ENCODE measurements at regions not wholly inside any gene's neighbourhood (a gene's known extent, or its start where the extent isn't known, plus 50 kb on each side); places are given as distances from the start of the nearest gene placed in this dataset.
A peak's percentile ranks its signal among the peaks of the same experiment; 100 is the strongest.

DNA sequence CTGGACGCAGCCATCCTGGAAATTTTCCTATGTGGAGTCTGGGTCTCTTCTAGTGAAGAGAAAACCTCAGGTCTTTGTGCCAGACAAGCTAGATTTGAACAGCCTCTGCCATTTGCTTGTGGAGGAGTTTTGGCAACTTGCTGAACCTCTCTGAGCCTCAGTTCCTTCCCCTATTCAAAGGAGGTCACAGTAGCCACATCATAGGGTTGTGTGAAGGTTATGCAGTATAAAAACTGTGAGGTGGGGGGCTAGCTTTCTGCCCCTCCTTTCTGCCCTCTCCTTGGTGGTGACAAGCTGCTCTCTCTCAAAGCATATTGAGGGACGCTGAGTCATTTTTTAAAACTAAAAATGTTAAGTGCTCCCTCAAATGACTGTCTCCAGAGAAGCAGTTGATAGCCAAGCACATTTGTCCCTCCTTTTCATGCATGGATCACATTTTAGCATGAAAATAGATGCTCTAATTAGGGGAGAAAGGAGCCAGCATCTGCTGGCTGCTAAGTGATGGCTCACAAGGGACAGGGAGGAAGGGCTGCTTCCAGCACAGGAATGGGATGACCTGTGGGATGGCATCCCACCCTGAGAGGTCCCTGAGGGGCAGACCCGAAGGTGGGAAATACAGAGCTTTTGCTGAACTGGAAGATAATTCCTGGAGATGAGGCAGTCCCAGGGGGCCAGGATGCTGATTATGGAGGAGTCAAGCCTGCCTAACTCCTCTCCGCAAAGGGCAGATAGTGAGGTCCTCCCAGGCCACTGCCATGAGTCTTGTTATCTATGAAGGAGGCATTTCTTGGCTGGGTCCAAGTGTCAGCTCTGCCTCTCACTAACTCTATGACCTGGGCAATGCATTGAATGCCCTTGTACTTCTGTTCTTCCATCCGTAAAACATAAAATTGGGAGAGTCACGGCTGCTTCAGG, 218.8 kb downstream of the RAB11FIP4 start:
- TF ChIP-seq EZH2phosphoT487 (IDR thresholded peaks at IDR 0.05; ENCODE audit: borderline replicate concordance): no peak
- TF ChIP-seq, protein P1, sequence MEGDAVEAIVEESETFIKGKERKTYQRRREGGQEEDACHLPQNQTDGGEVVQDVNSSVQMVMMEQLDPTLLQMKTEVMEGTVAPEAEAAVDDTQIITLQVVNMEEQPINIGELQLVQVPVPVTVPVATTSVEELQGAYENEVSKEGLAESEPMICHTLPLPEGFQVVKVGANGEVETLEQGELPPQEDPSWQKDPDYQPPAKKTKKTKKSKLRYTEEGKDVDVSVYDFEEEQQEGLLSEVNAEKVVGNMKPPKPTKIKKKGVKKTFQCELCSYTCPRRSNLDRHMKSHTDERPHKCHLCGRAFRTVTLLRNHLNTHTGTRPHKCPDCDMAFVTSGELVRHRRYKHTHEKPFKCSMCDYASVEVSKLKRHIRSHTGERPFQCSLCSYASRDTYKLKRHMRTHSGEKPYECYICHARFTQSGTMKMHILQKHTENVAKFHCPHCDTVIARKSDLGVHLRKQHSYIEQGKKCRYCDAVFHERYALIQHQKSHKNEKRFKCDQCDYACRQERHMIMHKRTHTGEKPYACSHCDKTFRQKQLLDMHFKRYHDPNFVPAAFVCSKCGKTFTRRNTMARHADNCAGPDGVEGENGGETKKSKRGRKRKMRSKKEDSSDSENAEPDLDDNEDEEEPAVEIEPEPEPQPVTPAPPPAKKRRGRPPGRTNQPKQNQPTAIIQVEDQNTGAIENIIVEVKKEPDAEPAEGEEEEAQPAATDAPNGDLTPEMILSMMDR (conservative IDR thresholded peaks at IDR 0.05; ENCODE audit: low read length): no peak
- H2AFZ ChIP-seq (ENCODE audit: low read length): peak overlapping the region; percentile 62
- H3K9ac ChIP-seq (ENCODE audit: low read depth, low read length, poor library complexity, severe bottlenecking): no peak overlapping the region
- H3K27me3 ChIP-seq (ENCODE audit: insufficient read depth, low read length, poor library complexity, severe bottlenecking): no peaks in the 10 kb centered on the region
- H3K4me2 ChIP-seq (ENCODE audit: low read depth, low read length, poor library complexity, severe bottlenecking): peak overlapping the region; percentile 17
- H3K36me3 ChIP-seq (ENCODE audit: insufficient read depth, low read length): no peaks in the 10 kb centered on the region
- no peaks in the 10 kb centered on the region for H4K20me1 ChIP-seq (ENCODE audit: insufficient read depth, low read length, poor library complexity, severe bottlenecking)
- H3K79me2 ChIP-seq (ENCODE audit: insufficient read depth, low read length): no peaks in the 10 kb centered on the region
- H3K4me1 ChIP-seq (ENCODE audit: insufficient read depth, low read length, poor library complexity, severe bottlenecking): peaks cover 12% of the 10 kb centered on the region
- no peaks in the 10 kb centered on the region for H3K9me3 ChIP-seq (ENCODE audit: insufficient read depth, low read depth, low read length)
- H3F3A ChIP-seq (ENCODE audit: low read depth): no peaks in the 10 kb centered on the region
- no peak overlapping the region for H3K4me3 ChIP-seq (ENCODE audit: low read length, poor library complexity, severe bottlenecking)
- no peaks in the 10 kb centered on the region for H3K9me2 ChIP-seq (replicated peaks; ENCODE audit: low read depth, low read length)

DNA sequence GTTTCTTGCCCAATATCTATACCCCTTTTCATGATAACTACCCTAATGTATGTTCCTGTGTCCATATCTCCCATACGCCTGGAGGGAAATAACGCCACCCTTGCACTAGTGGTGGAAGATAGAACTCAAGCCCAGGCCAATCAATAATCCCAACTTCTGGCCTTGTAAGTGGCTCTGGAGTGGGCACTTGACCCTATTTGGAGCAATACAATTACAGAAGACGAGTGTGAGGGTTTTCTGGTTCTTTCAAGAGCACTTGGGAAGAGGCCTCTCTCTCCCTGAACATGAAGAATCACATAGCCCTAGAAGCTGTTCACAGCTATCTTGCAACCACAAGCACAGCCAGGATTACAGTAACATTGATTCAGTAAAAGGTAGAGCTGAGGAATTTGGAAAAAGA, 217.9 kb downstream of the RAB11FIP4 start:
- no peak overlapping the region for H3K4me2 ChIP-seq (ENCODE audit: low read depth, low read length, poor library complexity, severe bottlenecking)
- no peaks in the 10 kb centered on the region for H3K27me3 ChIP-seq (ENCODE audit: insufficient read depth, low read length, poor library complexity, severe bottlenecking)
- H3K4me3 ChIP-seq (ENCODE audit: low read length, poor library complexity, severe bottlenecking): no peak overlapping the region
- no peaks in the 10 kb centered on the region for H3K9me2 ChIP-seq (replicated peaks; ENCODE audit: low read depth, low read length)
- H3K36me3 ChIP-seq (ENCODE audit: insufficient read depth, low read length): no peaks in the 10 kb centered on the region
- peaks cover 12% of the 10 kb centered on the region for H3K4me1 ChIP-seq (ENCODE audit: insufficient read depth, low read length, poor library complexity, severe bottlenecking)
- no peaks in the 10 kb centered on the region for H3F3A ChIP-seq (ENCODE audit: low read depth)
- H3K9ac ChIP-seq (ENCODE audit: low read depth, low read length, poor library complexity, severe bottlenecking): no peak overlapping the region
- no peaks in the 10 kb centered on the region for H4K20me1 ChIP-seq (ENCODE audit: insufficient read depth, low read length, poor library complexity, severe bottlenecking)
- H2AFZ ChIP-seq (ENCODE audit: low read length): no peak overlapping the region; the same call in 1 of the 2 replicates
- H3K79me2 ChIP-seq (ENCODE audit: insufficient read depth, low read length): no peaks in the 10 kb centered on the region
- no peak for TF ChIP-seq EZH2phosphoT487 (IDR thresholded peaks at IDR 0.05; ENCODE audit: borderline replicate concordance)
- TF ChIP-seq, protein P1 (conservative IDR thresholded peaks at IDR 0.05; ENCODE audit: low read length): no peak
- H3K9me3 ChIP-seq (ENCODE audit: insufficient read depth, low read depth, low read length): no peaks in the 10 kb centered on the region

DNA sequence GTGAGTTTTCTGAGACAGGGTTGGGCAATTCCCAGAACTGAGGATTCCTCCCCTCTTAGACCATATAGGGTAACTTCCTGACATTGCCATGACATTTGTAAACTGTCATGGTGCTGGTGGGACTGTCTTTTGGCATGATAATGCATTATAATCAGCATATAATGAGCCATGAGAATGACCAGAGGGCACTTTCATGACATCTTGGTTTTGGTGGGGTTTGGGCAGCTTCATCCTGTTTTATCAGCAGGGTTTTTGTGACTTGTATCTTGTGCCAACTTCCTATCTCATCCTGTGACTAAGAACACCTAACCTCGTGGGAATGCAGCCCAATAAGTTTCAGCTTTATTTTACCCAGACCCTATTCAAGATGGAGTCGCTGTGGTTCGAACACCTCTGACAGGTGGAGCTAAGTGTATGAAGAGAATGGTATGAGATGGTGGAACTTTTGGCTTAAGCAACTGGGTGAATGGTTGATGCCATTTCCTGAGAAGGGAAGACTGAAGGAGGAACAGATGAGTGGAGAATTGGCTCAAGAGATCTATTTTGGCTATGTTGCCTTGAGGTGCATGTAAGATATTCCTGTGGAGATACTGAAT, 217.3 kb downstream of the RAB11FIP4 start:
- Histone ChIP-seq H4K20me1 (ENCODE audit: insufficient read depth, low read length, poor library complexity, severe bottlenecking) (no peaks in the 10 kb centered on the region), H3K27me3 (ENCODE audit: insufficient read depth, low read length, poor library complexity, severe bottlenecking) (no peaks in the 10 kb centered on the region), H3F3A (ENCODE audit: low read depth) (no peaks in the 10 kb centered on the region), H3K4me3 (ENCODE audit: low read length, poor library complexity, severe bottlenecking) (no peak overlapping the region), H3K9me3 (ENCODE audit: insufficient read depth, low read depth, low read length) (no peaks in the 10 kb centered on the region), H3K9ac (ENCODE audit: low read depth, low read length, poor library complexity, severe bottlenecking) (no peak overlapping the region), H2AFZ (ENCODE audit: low read length) (no peak overlapping the region), H3K79me2 (ENCODE audit: insufficient read depth, low read length) (no peaks in the 10 kb centered on the region), H3K36me3 (ENCODE audit: insufficient read depth, low read length) (no peaks in the 10 kb centered on the region), H3K9me2 (replicated peaks; ENCODE audit: low read depth, low read length) (no peaks in the 10 kb centered on the region), H3K4me1 (ENCODE audit: insufficient read depth, low read length, poor library complexity, severe bottlenecking) (peaks cover 12% of the 10 kb centered on the region), H3K4me2 (ENCODE audit: low read depth, low read length, poor library complexity, severe bottlenecking) (no peak overlapping the region)
- TF ChIP-seq, protein P1 (conservative IDR thresholded peaks at IDR 0.05; ENCODE audit: low read length): no peak
- no peak for TF ChIP-seq EZH2phosphoT487 (IDR thresholded peaks at IDR 0.05; ENCODE audit: borderline replicate concordance)

Data from Loucy (cell line).